HG02885 (cell line): ENCODE measurements at regions not wholly inside any gene's neighbourhood (a gene's known extent, or its start where the extent isn't known, plus 50 kb on each side); places are given as distances from the start of the nearest gene placed in this dataset.

ENCODE experiments used
- ATAC-seq: cut with Tn5 transposase; IDR thresholded peaks from one replicate; pipeline ENCODE4 v1.9.1; 2021; ENCODE audit warnings: mild to moderate bottlenecking; ENCODE audit not compliant: unreplicated experiment, poor library complexity

GRCh38 chr15:60093273-60094067 is 89.4 kb downstream of the FOXB1 start:
- no peak for ATAC-seq

- no peak for ATAC-seq
These were observed 91.6 kb downstream of the FOXB1 start for GRCh38 chr15:60095711-60096110.

GRCh38 chr15:60096157-60096556 is 92.0 kb downstream of the FOXB1 start:
- ATAC-seq = no peak

GRCh38 chr15:60101416-60101815 is 97.3 kb downstream of the FOXB1 start:
- no peak for ATAC-seq

- no peak for ATAC-seq
These were observed 98.6 kb downstream of the FOXB1 start for GRCh38 chr15:60102748-60103147.

GRCh38 chr15:60110909-60111308 is 106.8 kb downstream of the FOXB1 start:
- no peak for ATAC-seq

GRCh38 chr15:60115579-60116380 is 111.7 kb downstream of the FOXB1 start:
- ATAC-seq = no peak

GRCh38 chr15:60116456-60117089 is 112.5 kb downstream of the FOXB1 start:
- ATAC-seq = no peak

- no peak for ATAC-seq
These were observed 114.0 kb downstream of the FOXB1 start for GRCh38 chr15:60118146-60118545.

- ATAC-seq = no peak
These were observed 114.5 kb downstream of the FOXB1 start for GRCh38 chr15:60118626-60119025.

GRCh38 chr15:60119101-60119500 is 115.0 kb downstream of the FOXB1 start:
- ATAC-seq = no peak

- no peak for ATAC-seq
These were observed 116.0 kb downstream of the FOXB1 start for GRCh38 chr15:60120100-60120499.

GRCh38 chr15:60121845-60122244 is 117.7 kb downstream of the FOXB1 start:
- peak; percentile 59 for ATAC-seq

GRCh38 chr15:60122691-60123090 is 118.6 kb downstream of the FOXB1 start:
- ATAC-seq = no peak

- ATAC-seq = no peak
These were observed 120.5 kb downstream of the FOXB1 start for GRCh38 chr15:60124460-60125070.

GRCh38 chr15:60125334-60125733 is 121.2 kb downstream of the FOXB1 start:
- no peak for ATAC-seq

- ATAC-seq = no peak
These were observed 122.1 kb downstream of the FOXB1 start for GRCh38 chr15:60126200-60126599.

GRCh38 chr15:60126661-60127060 is 122.5 kb downstream of the FOXB1 start:
- ATAC-seq = no peak

- no peak for ATAC-seq
These were observed 123.9 kb downstream of the FOXB1 start for GRCh38 chr15:60128000-60128376.

GRCh38 chr15:60128710-60129109 is 124.6 kb downstream of the FOXB1 start:
- ATAC-seq = no peak

GRCh38 chr15:60130398-60130797 is 126.3 kb downstream of the FOXB1 start:
- no peak for ATAC-seq
